ENCODE measurements at regions not wholly inside any gene's neighbourhood (a gene's known extent, or its start where the extent isn't known, plus 50 kb on each side); places are given as distances from the start of the nearest gene placed in this dataset.

- Histone ChIP-seq H2BK5ac (ENCODE audit: insufficient read length, low read length) (no peak overlapping the region), H3K23ac (ENCODE audit: insufficient read length, low read depth, low read length) (no peak overlapping the region), H2AK5ac (ENCODE audit: insufficient read length, low read length) (no peak overlapping the region), H3K14ac (ENCODE audit: insufficient read depth, low read length) (no peak overlapping the region), H2BK120ac (ENCODE audit: low read depth, low read length, poor library complexity, severe bottlenecking) (no peak overlapping the region), H4K8ac (replicated peaks; ENCODE audit: insufficient read length, low read depth, low read length) (no peak overlapping the region), H3K9ac (ENCODE audit: extremely low read depth, insufficient read length, low read length) (no peak overlapping the region), H3K23me2 (ENCODE audit: insufficient read length, low read depth, low read length, poor library complexity, severe bottlenecking) (no peaks in the 10 kb centered on the region), H2BK12ac (ENCODE audit: insufficient read length, low read depth, low read length) (no peak overlapping the region), H3K27ac (ENCODE audit: insufficient read length, low read depth, low read length) (no peak overlapping the region), H3K9me3 (ENCODE audit: control insufficient read depth, low read depth, low read length) (no peaks in the 10 kb centered on the region), H3K79me2 (ENCODE audit: insufficient read depth, low read length) (no peaks in the 10 kb centered on the region), H3K18ac (ENCODE audit: insufficient read length, low read depth, low read length) (no peak overlapping the region), H4K91ac (ENCODE audit: insufficient read length, low read depth, low read length) (no peak overlapping the region), H2AFZ (ENCODE audit: low read length) (no peak overlapping the region), H3K79me1 (ENCODE audit: insufficient read depth, low read depth, low read length, poor library complexity, severe bottlenecking) (no peaks in the 10 kb centered on the region), H3K4me2 (ENCODE audit: insufficient read depth, insufficient read length, low read length) (no peak overlapping the region), H3T11ph (ENCODE audit: low read length) (no peak overlapping the region), H4K20me1 (ENCODE audit: control insufficient read depth, insufficient read depth, insufficient read length) (no peaks in the 10 kb centered on the region), H3K4ac (ENCODE audit: low read depth, low read length) (no peak overlapping the region), H2BK20ac (ENCODE audit: low read depth, low read length, poor library complexity, severe bottlenecking) (no peak overlapping the region), H3K56ac (ENCODE audit: insufficient read length, low read depth, low read length) (no peak overlapping the region), H3K27me3 (ENCODE audit: insufficient read depth, low read length) (no peaks in the 10 kb centered on the region), H4K5ac (ENCODE audit: insufficient read length, low read depth, low read length) (no peak overlapping the region), H2BK15ac (ENCODE audit: low read depth, low read length) (no peak overlapping the region), H3K4me1 (ENCODE audit: insufficient read depth, low read length) (no peaks in the 10 kb centered on the region)
- H3K4me3 Mint-ChIP-seq, result no peak overlapping the region
- no peaks in the 10 kb centered on the region for H3K9me3 Mint-ChIP-seq
- no peak for TF ChIP-seq CTCF (conservative IDR thresholded peaks at IDR 0.05)
- no peak overlapping the region for H3K27ac Mint-ChIP-seq
- H3K4me1 Mint-ChIP-seq, result peaks cover 10 to 13% of the 10 kb centered on the region in 2 experiments
- no peaks in the 10 kb centered on the region for H3K36me3 Mint-ChIP-seq (ENCODE audit: insufficient read depth in 1 of 3, low read depth in 3 of 3)
- no peak for DNase-seq
- H3K27me3 Mint-ChIP-seq (ENCODE audit: low read depth), result no peaks in the 10 kb centered on the region
These were observed 393.6 kb downstream of the LMO7 start for GRCh38 chr13:76029706-76030105.
